ENCODE measurements at regions not wholly inside any gene's neighbourhood (a gene's known extent, or its start where the extent isn't known, plus 50 kb on each side); places are given as distances from the start of the nearest gene placed in this dataset.
"Not testable (repeated sequence)": the region's sequence is repeated elsewhere in the genome, so short reads cannot be mapped to it uniquely, and the experiment has no call there.

DNA sequence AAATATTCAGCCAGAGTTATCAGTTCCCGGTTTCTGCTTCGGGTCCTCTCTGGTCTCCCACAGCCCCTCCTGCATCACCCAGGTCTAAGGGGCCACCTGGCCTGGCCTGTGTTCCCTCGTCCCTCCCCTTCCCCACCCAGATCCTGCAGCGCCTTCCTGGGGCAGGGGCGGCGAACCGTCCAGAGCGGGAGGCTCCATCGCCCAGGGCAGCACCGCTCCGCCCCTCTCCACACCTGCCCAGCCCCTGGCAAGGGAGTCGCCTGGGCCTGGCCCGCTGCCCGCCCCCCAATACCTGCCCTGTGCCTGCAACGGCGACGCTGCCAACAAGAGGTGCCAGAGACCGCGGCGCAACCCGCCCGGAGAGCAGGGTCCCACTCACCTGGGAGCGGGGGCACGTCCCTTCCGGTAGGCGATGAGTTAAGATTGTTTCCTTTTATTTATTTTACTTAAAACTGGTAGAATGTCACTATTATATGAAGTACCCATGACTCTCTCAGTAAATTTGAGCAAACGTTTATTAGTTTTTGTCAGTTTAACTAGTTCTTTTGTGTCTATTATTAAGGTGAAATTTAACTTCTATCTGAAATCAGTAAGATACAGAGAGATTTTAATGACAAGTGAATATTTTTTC is 1641.1 kb downstream of the SPATA31A7 start:
- not testable (repeated sequence) for TF ChIP-seq YY1 (IDR thresholded peaks at IDR 0.05; ENCODE audit: low read depth); EGR1 (IDR thresholded peaks at IDR 0.05); FOXM1 (IDR thresholded peaks at IDR 0.05; ENCODE audit: borderline replicate concordance, low read depth); CEBPB (IDR thresholded peaks at IDR 0.05); EP300 (IDR thresholded peaks at IDR 0.05; ENCODE audit: borderline replicate concordance); TAF1 (IDR thresholded peaks at IDR 0.05; ENCODE audit: low read depth); TCF12 (IDR thresholded peaks at IDR 0.05; ENCODE audit: low read depth); MAX (IDR thresholded peaks at IDR 0.05); RAD21 (IDR thresholded peaks at IDR 0.05; ENCODE audit: low read depth); TEAD4 (IDR thresholded peaks at IDR 0.05)
- TF ChIP-seq, protein P1, sequence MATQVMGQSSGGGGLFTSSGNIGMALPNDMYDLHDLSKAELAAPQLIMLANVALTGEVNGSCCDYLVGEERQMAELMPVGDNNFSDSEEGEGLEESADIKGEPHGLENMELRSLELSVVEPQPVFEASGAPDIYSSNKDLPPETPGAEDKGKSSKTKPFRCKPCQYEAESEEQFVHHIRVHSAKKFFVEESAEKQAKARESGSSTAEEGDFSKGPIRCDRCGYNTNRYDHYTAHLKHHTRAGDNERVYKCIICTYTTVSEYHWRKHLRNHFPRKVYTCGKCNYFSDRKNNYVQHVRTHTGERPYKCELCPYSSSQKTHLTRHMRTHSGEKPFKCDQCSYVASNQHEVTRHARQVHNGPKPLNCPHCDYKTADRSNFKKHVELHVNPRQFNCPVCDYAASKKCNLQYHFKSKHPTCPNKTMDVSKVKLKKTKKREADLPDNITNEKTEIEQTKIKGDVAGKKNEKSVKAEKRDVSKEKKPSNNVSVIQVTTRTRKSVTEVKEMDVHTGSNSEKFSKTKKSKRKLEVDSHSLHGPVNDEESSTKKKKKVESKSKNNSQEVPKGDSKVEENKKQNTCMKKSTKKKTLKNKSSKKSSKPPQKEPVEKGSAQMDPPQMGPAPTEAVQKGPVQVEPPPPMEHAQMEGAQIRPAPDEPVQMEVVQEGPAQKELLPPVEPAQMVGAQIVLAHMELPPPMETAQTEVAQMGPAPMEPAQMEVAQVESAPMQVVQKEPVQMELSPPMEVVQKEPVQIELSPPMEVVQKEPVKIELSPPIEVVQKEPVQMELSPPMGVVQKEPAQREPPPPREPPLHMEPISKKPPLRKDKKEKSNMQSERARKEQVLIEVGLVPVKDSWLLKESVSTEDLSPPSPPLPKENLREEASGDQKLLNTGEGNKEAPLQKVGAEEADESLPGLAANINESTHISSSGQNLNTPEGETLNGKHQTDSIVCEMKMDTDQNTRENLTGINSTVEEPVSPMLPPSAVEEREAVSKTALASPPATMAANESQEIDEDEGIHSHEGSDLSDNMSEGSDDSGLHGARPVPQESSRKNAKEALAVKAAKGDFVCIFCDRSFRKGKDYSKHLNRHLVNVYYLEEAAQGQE (IDR thresholded peaks at IDR 0.05; ENCODE audit: low read depth) = not testable (repeated sequence)
- peak; percentile 22; the same call in 1 of the 2 replicates for TF ChIP-seq NFIC (IDR thresholded peaks at IDR 0.05)

All from Ishikawa (cell line).